Panc1 (cell line): ENCODE measurements at regions not wholly inside any gene's neighbourhood (a gene's known extent, or its start where the extent isn't known, plus 50 kb on each side); places are given as distances from the start of the nearest gene placed in this dataset.

ENCODE experiments used
- ATAC-seq: fragments of 200-7000 bp; cut with Tn5 transposase; 2 replicates; pipeline ENCODE4 v1.9.1; 2020; ENCODE audit warnings: mild to moderate bottlenecking, moderate library complexity
- BruUV-seq: library from RNA; stranded (reverse); fragments of 400-500 nt; replicated peaks from 2 replicates; lab custom pipeline; 2021; lab: Mats Ljungman, UMichigan
- CTCF ChIA-PET: fragments of 300-600 bp; sonication (Branson Sonifier 250); formaldehyde crosslinking; loops from one replicate; lab custom pipeline; 2022; ENCODE audit warnings: antibody characterized with exemption; lab: Charles Lee
- POLR2A ChIA-PET: fragments of 300-600 bp; sonication (Branson Sonifier 250); formaldehyde crosslinking; loops from one replicate; lab custom pipeline; 2022; ENCODE audit warnings: antibody characterized with exemption; lab: Charles Lee
- DNase-seq: peaks from one replicate; pipeline ENCODE4 v3.0.0-alpha.2; 2010; ENCODE audit warnings: low read depth, low spot score
- H3K27ac ChIP-seq: 2 replicates; pipeline ENCODE4 v1.5.1; 2011; ENCODE audit warnings: mild to moderate bottlenecking, low read length, inconsistent platforms
- H3K27me3 ChIP-seq: fragments of 200-500 bp; sonication (Bioruptor generic); 2 replicates; pipeline ENCODE4 v1.6.0; 2014; ENCODE audit warnings: low read length, inconsistent platforms; ENCODE audit not compliant: control insufficient read depth, insufficient read depth
- H3K36me3 ChIP-seq: fragments of 200-500 bp; sonication (Bioruptor generic); 2 replicates; pipeline ENCODE4 v1.5.1; 2014; ENCODE audit warnings: inconsistent platforms, mild to moderate bottlenecking, low read length, moderate library complexity; ENCODE audit not compliant: control insufficient read depth, insufficient read depth
- H3K4me1 ChIP-seq: 2 replicates; pipeline ENCODE4 v1.5.1; 2011; ENCODE audit warnings: inconsistent platforms, mild to moderate bottlenecking, low read length, moderate library complexity; ENCODE audit not compliant: control insufficient read depth, insufficient read depth
- H3K4me3 ChIP-seq, 2 experiments: 2 replicates each; pipeline ENCODE4 v1.5.1; 2011 to 2012; ENCODE audit warnings: low read depth in 2 of 2, low read length in 2 of 2, mild to moderate bottlenecking in 2 of 2, inconsistent platforms in 1 of 2, moderate library complexity in 1 of 2
- H3K9me3 ChIP-seq: fragments of 200-500 bp; sonication (Bioruptor generic); 2 replicates; pipeline ENCODE4 v1.5.1; 2014; ENCODE audit warnings: low read depth, mild to moderate bottlenecking, inconsistent platforms, low read length, moderate library complexity; ENCODE audit not compliant: control insufficient read depth, insufficient read depth
- CTCF ChIP-seq: fragments of 450-650 bp; IDR thresholded peaks from 2 replicates; pipeline ENCODE4 v1.5.1; 2017; ENCODE audit warnings: mild to moderate bottlenecking
- POLR2AphosphoS5 ChIP-seq: IDR thresholded peaks from 2 replicates; pipeline ENCODE4 v1.6.1; 2012; ENCODE audit warnings: mild to moderate bottlenecking, low read depth, low read length, moderate library complexity
- REST ChIP-seq, 2 experiments: IDR thresholded peaks; 2 replicates each; pipeline ENCODE4 v1.6.1; 2011 to 2012; ENCODE audit warnings: low read depth in 2 of 2, control low read depth in 1 of 2, low read length in 1 of 2, mild to moderate bottlenecking in 1 of 2, moderate library complexity in 1 of 2; ENCODE audit not compliant: insufficient read depth in 1 of 2
- SIN3A ChIP-seq: IDR thresholded peaks from 2 replicates; pipeline ENCODE4 v1.6.1; 2012; ENCODE audit warnings: low read depth, mild to moderate bottlenecking, low read length, moderate library complexity, borderline replicate concordance; ENCODE audit not compliant: insufficient read depth
- TCF7L2 ChIP-seq: IDR thresholded peaks from 2 replicates; pipeline ENCODE4 v1.6.1; 2011; ENCODE audit warnings: mild to moderate bottlenecking, low read depth, low read length, inconsistent platforms
- in situ Hi-C: cut with HindIII; loops from 2 replicates; pipeline ENCODE4 v1.10.0; 2016; ENCODE audit warnings: low sequenced_read_pairs, low pct_unique_long_range_greater_than_20kb
- intact Hi-C: fragments of 100-400 bp; cut with micrococcal nuclease; formaldehyde crosslinking; loops from one replicate; pipeline ENCODE4 v1.10.0; 2022; ENCODE audit not compliant: unreplicated experiment

DNA sequence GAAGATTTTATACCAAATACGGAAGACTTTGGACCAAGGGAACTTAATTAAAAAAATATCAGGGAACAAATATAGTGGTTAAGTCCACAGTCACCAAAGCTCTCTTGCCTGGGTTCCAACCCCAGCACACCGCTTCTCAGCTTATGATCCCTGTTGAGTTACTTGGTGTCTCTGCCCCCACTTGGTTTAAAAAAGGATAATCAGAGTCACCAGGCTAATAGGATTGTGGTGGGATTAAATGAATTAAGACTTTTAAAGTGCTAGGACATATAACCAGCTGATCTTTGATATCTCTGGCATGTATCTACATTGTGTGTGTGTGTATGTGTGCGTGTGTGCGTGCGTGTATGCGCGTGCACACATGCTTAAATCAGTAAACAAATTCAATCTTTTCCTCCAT, 474.7 kb upstream of the DAB1 start:
- intact Hi-C loops (no loop called here), in situ Hi-C loops (no loop called here)
- ATAC-seq (no peak), DNase-seq (no peak)
- BruUV-seq: no TSS peak
- no peaks in the 10 kb centered on the region for H3K36me3 ChIP-seq
- H3K27me3 ChIP-seq: no peaks in the 10 kb centered on the region
- ChIA-PET POLR2A (no interaction called here), CTCF (no interaction called here)
- no peaks in the 10 kb centered on the region for H3K9me3 ChIP-seq
- H3K4me3 ChIP-seq: no peak overlapping the region
- H3K4me1 ChIP-seq: no peaks in the 10 kb centered on the region
- H3K27ac ChIP-seq: no peak overlapping the region
- no peak for TF ChIP-seq CTCF
- no peak for TF ChIP-seq REST (IDR thresholded peaks at IDR 0.05; ENCODE audit: insufficient read depth in 1 of 2, low read depth in 2 of 2, low read length in 1 of 2)
- no peak for TF ChIP-seq TCF7L2
- TF ChIP-seq POLR2AphosphoS5: no peak
- no peak for TF ChIP-seq SIN3A

GRCh38 chr1:57897581-57897980, 473.7 kb upstream of the DAB1 start:
- in situ Hi-C loops (no loop called here), intact Hi-C loops (no loop called here)
- DNase-seq: no peak
- Histone ChIP-seq H3K9me3 (no peaks in the 10 kb centered on the region), H3K27ac (no peak overlapping the region), H3K36me3 (no peaks in the 10 kb centered on the region), H3K4me3 (no peak overlapping the region), H3K4me1 (no peaks in the 10 kb centered on the region), H3K27me3 (no peaks in the 10 kb centered on the region)
- ATAC-seq: no peak
- no TSS peak for BruUV-seq
- ChIA-PET POLR2A (no interaction called here), CTCF (no interaction called here)
- TF ChIP-seq POLR2AphosphoS5: no peak

DNA sequence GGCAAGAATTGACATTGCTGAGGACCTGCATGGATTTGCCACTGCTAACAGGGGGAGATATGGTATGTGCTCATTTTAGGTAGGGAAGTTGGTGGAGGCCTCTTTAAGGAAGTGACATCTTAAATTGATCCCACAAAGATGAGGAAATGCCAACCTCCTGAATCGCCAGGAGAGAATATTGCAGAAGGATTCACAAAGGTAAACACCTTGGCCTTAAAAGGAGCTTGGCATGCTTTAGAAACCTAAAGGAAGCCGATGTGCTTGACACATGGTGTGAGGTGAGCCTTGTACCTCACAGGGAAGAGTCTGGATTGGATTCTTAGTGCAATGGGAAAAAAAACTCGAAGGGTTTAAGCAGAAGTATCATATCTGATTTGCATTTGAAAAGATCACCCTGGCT, 470.5 kb upstream of the DAB1 start:
- BruUV-seq: no TSS peak
- DNase-seq (no peak), ATAC-seq (no peak)
- no peak overlapping the region for H3K4me3 ChIP-seq
- ChIA-PET POLR2A (no interaction called here), CTCF (no interaction called here)
- no peaks in the 10 kb centered on the region for H3K27me3 ChIP-seq
- in situ Hi-C loops: no loop called here
- no peaks in the 10 kb centered on the region for H3K9me3 ChIP-seq
- no peaks in the 10 kb centered on the region for H3K36me3 ChIP-seq
- no peak overlapping the region for H3K27ac ChIP-seq
- H3K4me1 ChIP-seq: no peaks in the 10 kb centered on the region
- intact Hi-C loops: no loop called here
- TF ChIP-seq TCF7L2 (no peak), REST (IDR thresholded peaks at IDR 0.05; ENCODE audit: insufficient read depth in 1 of 2, low read depth in 2 of 2, low read length in 1 of 2) (no peak), CTCF (no peak), SIN3A (no peak), POLR2AphosphoS5 (no peak)
